Right atrium auricular region (tissue), 2 donors: ENCODE measurements at regions not wholly inside any gene's neighbourhood (a gene's known extent, or its start where the extent isn't known, plus 50 kb on each side); places are given as distances from the start of the nearest gene placed in this dataset.

Source experiments
- DNase-seq: peaks from one replicate; pipeline ENCODE4 v3.0.0-alpha.2; 2019; ENCODE audit warnings: low spot score
- H3K27ac ChIP-seq, 2 donors: fragments of 200-600 bp; sonication (generic); 1 replicate in 1 of 2; 2 replicates in 1 of 2; pipeline ENCODE4 v1.5.1; 2016 to 2019
- H3K27me3 ChIP-seq, 2 donors: fragments of 200-600 bp; sonication (generic); one replicate each; pipeline versions ENCODE4 v1.5.1 to v1.6.0; 2017 to 2019
- H3K36me3 ChIP-seq: fragments of 200-600 bp; sonication (generic); one replicate; pipeline ENCODE4 v1.5.1; 2016
- H3K4me1 ChIP-seq, 2 donors: fragments of 200-600 bp; sonication (generic); one replicate each; pipeline versions ENCODE4 v1.5.1 to v1.6.0; 2017 to 2019
- H3K4me3 ChIP-seq, 2 donors: fragments of 200-600 bp; sonication (generic); 1 replicate in 1 of 2; 2 replicates in 1 of 2; pipeline ENCODE4 v1.5.1; 2017 to 2019; ENCODE audit warnings: mild to moderate bottlenecking in 1 of 2, moderate library complexity in 1 of 2
- H3K9me3 ChIP-seq, 2 donors: fragments of 200-600 bp; sonication (generic); one replicate each; pipeline ENCODE4 v1.5.1; 2019
- CTCF ChIP-seq, 2 donors: fragments of 200-600 bp; sonication (generic); IDR thresholded peaks; one replicate each; pipeline ENCODE4 v1.5.1; 2019; ENCODE audit warnings: antibody characterized with exemption in 2 of 2

DNA sequence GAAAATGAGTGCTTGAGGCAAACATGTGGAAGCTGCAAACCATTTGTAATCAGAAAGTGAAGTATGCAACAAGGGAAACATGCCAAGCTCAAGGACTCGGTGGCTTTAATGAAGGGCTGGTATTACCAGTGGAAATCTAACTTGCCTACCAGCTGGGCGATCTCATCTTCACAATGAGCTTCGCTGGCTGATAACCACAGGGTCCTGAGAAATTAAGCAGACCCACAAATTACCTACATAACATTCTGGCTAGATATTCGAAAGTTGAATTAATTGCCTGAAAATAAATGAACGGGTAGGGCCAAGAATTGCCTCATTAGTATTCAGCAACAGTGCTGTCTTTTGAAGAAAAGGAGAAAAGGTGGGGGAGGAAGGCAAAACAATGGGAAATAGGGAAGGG, 439.4 kb downstream of the PDZRN4 start:
- H3K9me3 ChIP-seq = peaks cover 0 to 17% of the 10 kb centered on the region in 2 donors
- H3K36me3 ChIP-seq = no peaks in the 10 kb centered on the region
- no peak overlapping the region for H3K4me3 ChIP-seq
- H3K27ac ChIP-seq = no peak overlapping the region
- no peaks in the 10 kb centered on the region for H3K4me1 ChIP-seq
- TF ChIP-seq CTCF (IDR thresholded peaks at IDR 0.05) = no peak
- no peak for DNase-seq
- H3K27me3 ChIP-seq = no peaks in the 10 kb centered on the region

GRCh38 chr12:41624571-41624970, 436.5 kb downstream of the PDZRN4 start:
- DNase-seq = no peak
- H3K4me3 ChIP-seq = no peak overlapping the region
- H3K36me3 ChIP-seq = no peaks in the 10 kb centered on the region
- H3K9me3 ChIP-seq = peaks cover 0 to 11% of the 10 kb centered on the region in 2 donors
- no peak overlapping the region for H3K27ac ChIP-seq
- no peak for TF ChIP-seq CTCF (IDR thresholded peaks at IDR 0.05)
- H3K4me1 ChIP-seq = no peaks in the 10 kb centered on the region
- no peaks in the 10 kb centered on the region for H3K27me3 ChIP-seq
